ENCODE measurements at regions not wholly inside any gene's neighbourhood (a gene's known extent, or its start where the extent isn't known, plus 50 kb on each side); places are given as distances from the start of the nearest gene placed in this dataset.

GRCh38 chr14:54127526-54127925 is 170.9 kb upstream of the BMP4 start:
- no peak for DNase-seq (ENCODE audit: low read depth in 2 of 2)

DNA sequence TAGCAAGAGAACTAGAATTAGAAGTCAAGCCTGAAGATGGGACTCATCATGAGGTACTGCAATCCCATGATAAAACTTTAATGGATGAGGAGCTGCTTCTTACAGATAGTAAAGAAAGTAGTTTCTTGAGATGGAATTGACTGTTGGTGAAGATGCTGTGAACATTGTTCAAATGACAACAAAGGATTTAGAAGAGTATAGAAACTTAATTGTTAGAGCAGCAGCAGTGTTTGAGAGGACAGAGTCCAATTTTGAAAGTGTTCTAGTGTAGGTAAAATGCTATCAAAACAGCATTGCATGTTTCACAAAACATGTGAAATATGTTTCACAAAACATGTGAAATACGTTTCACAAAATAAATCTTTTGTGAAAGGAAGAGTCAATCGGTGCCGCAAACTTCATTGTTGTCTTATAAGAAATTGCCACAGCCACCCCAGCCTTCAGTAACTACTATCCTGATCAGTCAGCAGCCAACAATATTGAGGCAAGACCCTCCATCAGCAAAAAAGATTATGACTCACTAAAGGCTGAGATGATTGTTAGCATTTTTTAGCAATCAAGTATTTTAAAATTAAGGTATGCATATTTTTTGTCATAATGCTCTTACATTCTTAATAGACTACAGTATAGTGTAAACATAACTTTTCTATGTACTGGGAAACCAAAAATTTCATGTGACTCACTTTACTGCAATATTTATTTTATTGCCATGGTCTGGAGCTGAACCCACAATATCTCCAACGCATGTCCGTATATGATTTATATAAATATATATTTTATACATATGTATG is 173.4 kb upstream of the BMP4 start:
- DNase-seq (ENCODE audit: low read depth in 2 of 2) = no peak

- DNase-seq (ENCODE audit: low read depth in 2 of 2) = no peak
Measured at GRCh38 chr14:54132496-54132895, 175.9 kb upstream of the BMP4 start.

DNA sequence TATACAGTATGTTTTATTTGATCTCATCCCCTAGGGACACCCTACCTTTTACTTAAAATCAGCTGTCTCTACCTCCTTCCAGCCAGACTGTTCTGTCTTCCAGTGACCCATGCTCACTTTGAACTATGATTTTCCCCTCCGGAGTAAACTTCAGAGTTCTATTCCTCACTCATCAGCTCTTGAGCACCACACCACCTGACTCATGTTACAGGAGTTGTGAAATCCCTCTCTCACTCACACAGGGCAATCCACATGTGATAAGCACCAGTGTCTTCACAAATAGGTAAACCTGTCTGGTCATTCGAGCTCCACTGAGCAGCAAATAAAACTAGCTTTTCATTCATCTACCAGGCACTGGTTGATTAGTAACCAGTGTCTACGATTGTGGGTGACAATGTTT is 177.3 kb upstream of the BMP4 start:
- DNase-seq (ENCODE audit: low read depth in 2 of 2) = no peak

GRCh38 chr14:54135804-54136280 is 179.2 kb upstream of the BMP4 start:
- DNase-seq (ENCODE audit: low read depth in 2 of 2) = no peak

GRCh38 chr14:54136894-54137613 is 180.4 kb upstream of the BMP4 start:
- no peak for DNase-seq (ENCODE audit: low read depth in 2 of 2)

GRCh38 chr14:54137614-54137961 is 181.0 kb upstream of the BMP4 start:
- no peak for DNase-seq (ENCODE audit: low read depth in 2 of 2)

- no peak for DNase-seq (ENCODE audit: low read depth in 2 of 2)
Measured at GRCh38 chr14:54138024-54138353, 181.4 kb upstream of the BMP4 start.

- DNase-seq (ENCODE audit: low read depth in 2 of 2) = no peak
Measured at GRCh38 chr14:54138354-54139038, 181.9 kb upstream of the BMP4 start.

GRCh38 chr14:54140551-54140950 is 183.9 kb upstream of the BMP4 start:
- DNase-seq (ENCODE audit: low read depth in 2 of 2) = no peak

GRCh38 chr14:54146601-54147000 is 190.0 kb upstream of the BMP4 start:
- no peak for DNase-seq (ENCODE audit: low read depth in 2 of 2)

GRCh38 chr14:54147282-54147681 is 190.7 kb upstream of the BMP4 start:
- DNase-seq (ENCODE audit: low read depth in 2 of 2) = no peak

DNA sequence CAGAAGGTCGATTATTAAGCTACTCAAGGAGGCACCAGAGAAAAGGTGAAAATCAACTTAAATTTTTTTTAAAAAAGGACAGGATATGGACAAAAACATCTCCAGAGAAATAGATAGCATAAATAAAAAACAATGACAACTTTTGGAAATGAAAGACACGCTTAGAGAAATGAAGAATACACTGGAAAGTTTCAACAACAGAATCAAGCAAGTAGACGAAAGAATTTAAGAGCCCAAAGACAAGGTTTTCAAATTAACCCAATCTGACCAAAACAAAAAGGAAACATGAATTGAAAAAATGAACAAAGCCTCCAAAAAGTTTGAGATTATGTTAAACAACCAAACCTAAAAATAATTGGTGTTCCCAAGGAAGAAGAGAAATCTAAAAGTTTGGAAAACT is 191.1 kb upstream of the BMP4 start:
- no peak for DNase-seq (ENCODE audit: low read depth in 2 of 2)

GRCh38 chr14:54148251-54148650 is 191.6 kb upstream of the BMP4 start:
- no peak for DNase-seq (ENCODE audit: low read depth in 2 of 2)

GRCh38 chr14:54152351-54152750 is 195.7 kb upstream of the BMP4 start:
- DNase-seq (ENCODE audit: low read depth in 2 of 2) = no peak

DNA sequence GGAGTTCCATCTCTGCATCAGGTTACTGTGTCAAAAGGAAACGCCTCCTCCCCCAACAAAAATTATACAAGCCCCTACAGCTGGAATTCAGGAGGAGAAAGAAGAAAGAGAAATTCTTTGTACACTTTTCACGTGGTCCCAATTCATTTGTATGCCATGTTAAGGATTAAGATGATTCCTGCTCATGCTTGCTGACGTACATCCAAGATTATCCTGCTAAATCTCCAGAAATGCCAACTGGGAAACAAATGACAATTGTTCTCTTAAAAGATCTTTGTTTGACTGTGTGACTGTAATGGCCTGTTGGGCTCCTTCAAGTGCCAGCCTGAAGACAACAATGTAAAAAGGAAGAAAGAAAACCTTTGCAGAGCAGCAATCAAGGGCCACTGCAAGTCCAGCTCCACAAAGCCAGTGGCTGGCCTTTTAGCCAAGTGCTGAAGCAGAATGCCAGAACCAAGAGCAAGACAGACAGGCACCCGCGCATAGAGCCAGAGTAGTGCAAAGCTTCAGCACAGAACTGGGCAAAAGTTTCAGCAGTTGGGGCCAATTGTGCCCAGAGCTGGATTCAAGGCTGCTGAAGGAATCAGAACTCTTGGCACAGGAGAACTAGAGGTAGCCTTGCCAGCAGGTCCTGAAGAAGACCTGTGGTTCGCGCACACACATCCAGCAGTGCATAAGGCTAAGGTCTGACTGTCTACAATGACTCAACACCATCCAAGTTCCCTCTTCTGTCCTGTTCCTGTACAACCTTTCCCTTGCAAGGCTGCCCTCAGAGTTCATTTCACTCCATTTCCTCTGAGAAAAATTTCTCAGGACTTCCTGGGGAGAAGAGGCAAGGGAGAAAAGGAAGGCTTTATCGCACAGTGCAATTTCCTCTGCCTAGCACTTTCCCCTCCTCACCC is 209.7 kb upstream of the BMP4 start:
- DNase-seq (ENCODE audit: low read depth in 2 of 2) = no peak

DNA sequence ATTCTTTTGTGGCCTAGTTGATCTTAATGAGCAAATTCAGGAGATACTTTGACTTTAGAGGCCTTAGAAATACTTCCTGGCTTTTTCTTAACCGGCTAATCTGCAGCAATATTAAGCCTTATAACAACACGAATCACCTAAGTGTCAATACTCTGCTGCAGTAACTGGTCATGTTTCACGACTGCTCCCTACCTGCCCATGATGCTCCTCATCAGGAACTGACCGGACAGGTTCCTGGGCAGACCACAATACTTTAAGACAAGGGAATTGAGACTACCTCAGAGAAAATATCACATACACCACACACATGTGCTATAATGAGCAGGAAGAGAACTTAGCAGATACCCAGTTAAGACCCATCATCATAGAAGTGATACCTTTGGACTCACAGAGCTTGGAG is 211.9 kb upstream of the BMP4 start:
- no peak for DNase-seq (ENCODE audit: low read depth in 2 of 2)

- no peak for DNase-seq (ENCODE audit: low read depth in 2 of 2)
Measured at GRCh38 chr14:54169254-54169924, 212.8 kb upstream of the BMP4 start.

DNA sequence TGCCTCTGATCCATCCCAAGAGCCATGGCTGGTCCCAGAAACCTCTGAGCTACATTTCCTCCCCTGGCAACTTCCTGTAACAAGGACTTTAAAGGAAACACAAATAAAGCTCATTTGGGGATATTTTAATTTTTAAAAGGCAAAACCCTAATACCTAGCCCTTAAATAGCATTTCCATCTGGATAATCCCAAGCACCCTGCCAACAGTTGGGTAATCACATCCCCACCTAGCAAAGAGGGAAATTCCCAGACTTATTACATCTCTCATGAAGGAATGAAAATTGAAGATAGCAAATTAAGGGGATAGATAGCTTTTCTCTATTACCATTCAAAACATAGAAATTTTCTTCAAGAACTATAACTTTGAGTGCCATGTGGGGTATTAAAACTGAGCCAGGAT is 213.7 kb upstream of the BMP4 start:
- DNase-seq (ENCODE audit: low read depth in 2 of 2) = no peak

- no peak for DNase-seq (ENCODE audit: low read depth in 2 of 2)
Measured at GRCh38 chr14:54172114-54172513, 215.5 kb upstream of the BMP4 start.

DNA sequence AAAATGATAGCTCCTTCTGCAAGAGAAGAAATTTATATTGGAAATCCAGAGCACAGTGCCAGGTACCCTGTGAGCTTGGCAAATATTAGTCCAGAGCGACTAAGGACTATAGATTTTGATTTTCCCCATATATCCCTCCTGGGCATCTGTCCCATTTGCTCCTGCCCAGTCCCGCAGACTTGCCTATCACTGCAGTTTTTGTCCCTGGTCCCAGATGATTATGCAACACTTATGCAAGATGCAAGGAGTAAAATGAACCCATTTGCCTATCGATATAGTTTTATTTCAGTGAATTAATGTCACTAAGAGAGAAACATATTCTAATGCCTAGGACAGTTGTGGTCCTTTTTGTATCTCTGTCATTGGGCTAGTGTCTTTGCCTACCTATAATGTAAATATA is 215.9 kb upstream of the BMP4 start:
- no peak for DNase-seq (ENCODE audit: low read depth in 2 of 2)

Data from activated CD4-positive, alpha-beta T cell treated with anti-CD3 and anti-CD28 coated beads for 24 hours (primary cell).